ENCODE measurements at regions not wholly inside any gene's neighbourhood (a gene's known extent, or its start where the extent isn't known, plus 50 kb on each side); places are given as distances from the start of the nearest gene placed in this dataset.

- H3K4me3 ChIP-seq (replicated peaks; ENCODE audit: low read depth, low read length), result no peak overlapping the region
- DNase-seq (ENCODE audit: extremely low read depth, low read depth), result no peak
- TF ChIP-seq, protein P1, sequence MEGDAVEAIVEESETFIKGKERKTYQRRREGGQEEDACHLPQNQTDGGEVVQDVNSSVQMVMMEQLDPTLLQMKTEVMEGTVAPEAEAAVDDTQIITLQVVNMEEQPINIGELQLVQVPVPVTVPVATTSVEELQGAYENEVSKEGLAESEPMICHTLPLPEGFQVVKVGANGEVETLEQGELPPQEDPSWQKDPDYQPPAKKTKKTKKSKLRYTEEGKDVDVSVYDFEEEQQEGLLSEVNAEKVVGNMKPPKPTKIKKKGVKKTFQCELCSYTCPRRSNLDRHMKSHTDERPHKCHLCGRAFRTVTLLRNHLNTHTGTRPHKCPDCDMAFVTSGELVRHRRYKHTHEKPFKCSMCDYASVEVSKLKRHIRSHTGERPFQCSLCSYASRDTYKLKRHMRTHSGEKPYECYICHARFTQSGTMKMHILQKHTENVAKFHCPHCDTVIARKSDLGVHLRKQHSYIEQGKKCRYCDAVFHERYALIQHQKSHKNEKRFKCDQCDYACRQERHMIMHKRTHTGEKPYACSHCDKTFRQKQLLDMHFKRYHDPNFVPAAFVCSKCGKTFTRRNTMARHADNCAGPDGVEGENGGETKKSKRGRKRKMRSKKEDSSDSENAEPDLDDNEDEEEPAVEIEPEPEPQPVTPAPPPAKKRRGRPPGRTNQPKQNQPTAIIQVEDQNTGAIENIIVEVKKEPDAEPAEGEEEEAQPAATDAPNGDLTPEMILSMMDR (IDR thresholded peaks at IDR 0.05; ENCODE audit: low read depth, low read length, missing control alignments), result no peak
Observed at GRCh38 chr12:80032946-80033345, 66.4 kb upstream of the OTOGL start.

- no peak for DNase-seq (ENCODE audit: extremely low read depth, low read depth)
- no peak overlapping the region for H3K4me3 ChIP-seq (replicated peaks; ENCODE audit: low read depth, low read length)
- TF ChIP-seq, protein P1 (IDR thresholded peaks at IDR 0.05; ENCODE audit: low read depth, low read length, missing control alignments), result no peak
Observed at GRCh38 chr12:80031229-80031628, 68.1 kb upstream of the OTOGL start.

DNA sequence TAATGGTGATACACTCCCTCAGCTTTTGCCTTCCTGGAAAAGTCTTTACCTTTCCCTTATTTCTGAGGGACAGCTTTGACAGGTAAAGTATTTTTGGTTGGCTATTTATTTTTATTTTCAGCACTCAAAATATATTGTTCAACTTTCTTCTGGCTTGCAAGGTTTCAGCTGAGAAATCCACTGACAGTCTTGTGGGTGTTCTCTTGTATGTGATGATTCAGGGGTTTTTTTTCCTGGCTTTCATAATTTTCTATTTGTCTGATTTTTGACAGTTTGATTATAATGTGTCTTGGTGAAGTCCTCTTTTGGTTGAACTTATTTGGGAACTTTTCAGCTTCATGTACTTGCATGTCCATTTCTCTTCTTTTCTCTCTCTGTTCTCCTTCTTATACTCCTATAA, 73.7 kb upstream of the OTOGL start:
- H3K4me3 ChIP-seq (replicated peaks; ENCODE audit: low read depth, low read length), result no peak overlapping the region
- DNase-seq (ENCODE audit: extremely low read depth, low read depth), result no peak
- TF ChIP-seq, protein P1 (IDR thresholded peaks at IDR 0.05; ENCODE audit: low read depth, low read length, missing control alignments), result no peak

- no peak overlapping the region for H3K4me3 ChIP-seq (replicated peaks; ENCODE audit: low read depth, low read length)
- TF ChIP-seq, protein P1 (IDR thresholded peaks at IDR 0.05; ENCODE audit: low read depth, low read length, missing control alignments), result no peak
- no peak for DNase-seq (ENCODE audit: extremely low read depth, low read depth)
Observed at GRCh38 chr12:80019691-80020090, 79.6 kb upstream of the OTOGL start.

- DNase-seq (ENCODE audit: extremely low read depth, low read depth), result no peak
- TF ChIP-seq, protein P1 (IDR thresholded peaks at IDR 0.05; ENCODE audit: low read depth, low read length, missing control alignments), result no peak
- no peak overlapping the region for H3K4me3 ChIP-seq (replicated peaks; ENCODE audit: low read depth, low read length)
Observed at GRCh38 chr12:80018119-80018518, 81.2 kb upstream of the OTOGL start.

- no peak for DNase-seq (ENCODE audit: extremely low read depth, low read depth)
- TF ChIP-seq, protein P1 (IDR thresholded peaks at IDR 0.05; ENCODE audit: low read depth, low read length, missing control alignments), result no peak
- no peak overlapping the region for H3K4me3 ChIP-seq (replicated peaks; ENCODE audit: low read depth, low read length)
Observed at GRCh38 chr12:80017261-80017870, 82.0 kb upstream of the OTOGL start.

- H3K4me3 ChIP-seq (replicated peaks; ENCODE audit: low read depth, low read length), result no peak overlapping the region
- DNase-seq (ENCODE audit: extremely low read depth, low read depth), result no peak
- TF ChIP-seq, protein P1 (IDR thresholded peaks at IDR 0.05; ENCODE audit: low read depth, low read length, missing control alignments), result no peak
Observed at GRCh38 chr12:80016684-80017083, 81.8 kb upstream of the PPP1R12A start.

All from HFF-Myc (cell line).